Hepatocyte (in vitro differentiated cells): ENCODE measurements at regions not wholly inside any gene's neighbourhood (a gene's known extent, or its start where the extent isn't known, plus 50 kb on each side); places are given as distances from the start of the nearest gene placed in this dataset.

ENCODE experiments used
- CTCF ChIP-seq: fragments of 200-600 bp; sonication (generic); IDR thresholded peaks from 2 replicates; pipeline ENCODE4 v1.5.1; 2016; ENCODE audit warnings: antibody characterized with exemption, mild to moderate bottlenecking; ENCODE audit not compliant: poor library complexity
- EZH2 ChIP-seq: fragments of 200-600 bp; sonication (generic); IDR thresholded peaks from 2 replicates; pipeline ENCODE4 v1.6.1; 2016; ENCODE audit warnings: antibody characterized with exemption, mild to moderate bottlenecking, borderline replicate concordance
- EZH2phosphoT487 ChIP-seq: fragments of 200-600 bp; sonication (generic); IDR thresholded peaks from one replicate; pipeline ENCODE4 v1.6.1; 2018; ENCODE audit warnings: antibody characterized with exemption, mild to moderate bottlenecking, low read depth, moderate library complexity; ENCODE audit not compliant: unreplicated experiment, severe bottlenecking

GRCh38 chr14:101223127-101223526, 319.6 kb upstream of the RTL1 start:
- TF ChIP-seq CTCF: no peak
- no peak for TF ChIP-seq EZH2
- no peak for TF ChIP-seq EZH2phosphoT487
